Stimulated activated CD4-positive, alpha-beta T cell treated with anti-CD3 and anti-CD28 coated beads, Interleukin-15, amount 100 ng/mL, for 48 hours (primary cell): ENCODE measurements at regions not wholly inside any gene's neighbourhood (a gene's known extent, or its start where the extent isn't known, plus 50 kb on each side); places are given as distances from the start of the nearest gene placed in this dataset.
"Not testable (repeated sequence)": the region's sequence is repeated elsewhere in the genome, so short reads cannot be mapped to it uniquely, and the experiment has no call there.

Experiments
- DNase-seq, 2 donors: peaks; one replicate each; pipeline ENCODE4 v3.0.0-alpha.2; 2020; ENCODE audit warnings: low read depth in 2 of 2

GRCh38 chr4:100906973-100907372, 389.2 kb upstream of the EMCN start:
- no peak for DNase-seq

GRCh38 chr4:100900945-100901344, 383.1 kb upstream of the EMCN start:
- not testable (repeated sequence) for DNase-seq

- no peak for DNase-seq
Observed at GRCh38 chr4:100900134-100900533, 382.3 kb upstream of the EMCN start.

GRCh38 chr4:100898844-100899243, 381.0 kb upstream of the EMCN start:
- DNase-seq = no peak

DNA sequence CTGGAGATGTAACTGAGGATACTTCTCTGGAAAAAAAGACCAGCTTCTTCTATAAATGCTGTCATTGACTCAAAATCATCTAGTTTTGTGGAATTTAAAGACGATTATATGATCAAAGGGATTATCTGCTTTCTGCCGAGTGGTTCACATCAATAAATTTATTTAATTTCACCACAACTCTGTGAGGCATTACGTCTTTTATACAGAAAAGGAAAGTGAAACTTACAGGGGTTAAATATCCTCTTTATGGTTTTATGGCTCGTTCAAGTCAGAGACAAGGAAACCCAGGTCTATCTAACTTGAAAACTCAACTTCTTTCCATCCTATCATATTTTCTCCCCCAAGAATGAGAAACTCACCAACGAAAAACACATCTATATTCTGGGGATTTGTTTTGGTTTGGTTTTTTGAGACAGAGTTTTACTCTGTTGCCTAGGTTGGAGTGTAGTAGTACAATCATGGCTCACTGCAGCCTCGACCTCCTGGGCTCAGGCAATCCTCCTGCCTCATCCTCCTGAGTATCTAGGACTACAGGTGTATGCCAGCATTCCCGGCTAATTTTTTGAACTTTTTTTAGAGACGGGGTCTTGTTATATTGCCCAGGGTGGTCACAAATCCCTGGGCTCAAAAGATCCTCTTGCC, 377.9 kb upstream of the EMCN start:
- DNase-seq = no peak

GRCh38 chr4:100894339-100894870, 376.6 kb upstream of the EMCN start:
- DNase-seq = no peak

GRCh38 chr4:100891808-100892207, 374.0 kb upstream of the EMCN start:
- no peak for DNase-seq

- DNase-seq = no peak
Observed at GRCh38 chr4:100889898-100890297, 372.1 kb upstream of the EMCN start.

DNA sequence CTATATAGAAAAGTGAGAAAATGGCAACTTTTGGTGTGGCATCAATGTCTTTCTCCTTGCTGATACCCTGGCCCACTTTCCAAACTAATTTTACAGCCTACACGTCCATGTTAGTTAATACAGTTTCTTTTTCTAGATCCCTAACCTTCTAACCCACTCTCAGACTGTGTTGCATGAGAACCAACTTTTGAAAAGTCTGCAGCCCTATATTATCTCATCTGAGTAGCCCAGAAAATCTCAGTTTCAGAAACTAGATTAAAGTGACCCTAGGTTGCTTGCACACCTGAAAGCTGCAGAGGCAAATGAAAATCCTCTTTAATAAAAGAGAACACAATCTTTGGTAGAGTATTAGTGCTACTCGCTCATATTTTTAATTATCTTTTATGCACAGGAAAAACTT, 371.6 kb upstream of the EMCN start:
- DNase-seq = no peak

DNA sequence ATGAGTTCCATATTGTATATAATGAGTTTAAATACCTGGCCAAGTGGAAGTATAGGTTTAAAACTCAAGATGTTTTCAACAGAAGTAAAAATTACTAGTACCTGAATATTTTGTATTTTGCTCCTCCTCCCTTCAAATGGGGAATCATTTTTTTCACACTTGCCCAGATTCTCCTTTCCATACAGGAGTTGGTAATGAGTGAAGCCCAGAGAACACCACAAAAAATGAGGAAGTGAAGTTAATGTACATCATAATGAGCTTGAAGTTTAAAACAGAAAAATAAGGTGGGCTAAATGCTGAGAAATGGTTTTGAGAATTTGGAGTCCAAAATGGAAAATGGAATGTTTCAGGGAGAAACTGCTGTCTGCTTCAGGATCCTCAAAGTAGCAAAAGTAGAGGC, 364.8 kb upstream of the EMCN start:
- DNase-seq = no peak

DNA sequence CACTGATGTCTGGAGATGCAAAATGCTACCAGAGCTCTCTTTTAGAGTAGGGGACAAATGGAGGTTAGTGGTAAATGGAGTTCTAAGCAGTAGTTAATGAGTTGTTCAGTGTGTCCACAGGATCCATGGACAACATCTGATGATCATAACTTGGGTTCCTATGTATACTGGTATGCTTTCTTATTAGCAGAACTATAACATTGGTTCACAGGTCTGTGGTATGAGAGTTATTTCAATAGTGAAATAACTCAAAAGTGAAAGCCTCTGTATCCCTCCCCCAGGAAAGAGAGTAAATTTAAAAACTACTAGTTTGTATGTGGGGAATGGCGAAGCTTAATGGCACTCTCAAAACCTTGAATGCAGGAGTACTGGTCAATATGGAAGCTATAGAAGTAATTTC, 363.5 kb upstream of the EMCN start:
- no peak for DNase-seq

- no peak for DNase-seq
Observed at GRCh38 chr4:100880011-100880410, 362.2 kb upstream of the EMCN start.

- DNase-seq = no peak
Observed at GRCh38 chr4:100879471-100879870, 361.6 kb upstream of the EMCN start.

- DNase-seq = no peak
Observed at GRCh38 chr4:100876546-100876945, 358.7 kb upstream of the EMCN start.

DNA sequence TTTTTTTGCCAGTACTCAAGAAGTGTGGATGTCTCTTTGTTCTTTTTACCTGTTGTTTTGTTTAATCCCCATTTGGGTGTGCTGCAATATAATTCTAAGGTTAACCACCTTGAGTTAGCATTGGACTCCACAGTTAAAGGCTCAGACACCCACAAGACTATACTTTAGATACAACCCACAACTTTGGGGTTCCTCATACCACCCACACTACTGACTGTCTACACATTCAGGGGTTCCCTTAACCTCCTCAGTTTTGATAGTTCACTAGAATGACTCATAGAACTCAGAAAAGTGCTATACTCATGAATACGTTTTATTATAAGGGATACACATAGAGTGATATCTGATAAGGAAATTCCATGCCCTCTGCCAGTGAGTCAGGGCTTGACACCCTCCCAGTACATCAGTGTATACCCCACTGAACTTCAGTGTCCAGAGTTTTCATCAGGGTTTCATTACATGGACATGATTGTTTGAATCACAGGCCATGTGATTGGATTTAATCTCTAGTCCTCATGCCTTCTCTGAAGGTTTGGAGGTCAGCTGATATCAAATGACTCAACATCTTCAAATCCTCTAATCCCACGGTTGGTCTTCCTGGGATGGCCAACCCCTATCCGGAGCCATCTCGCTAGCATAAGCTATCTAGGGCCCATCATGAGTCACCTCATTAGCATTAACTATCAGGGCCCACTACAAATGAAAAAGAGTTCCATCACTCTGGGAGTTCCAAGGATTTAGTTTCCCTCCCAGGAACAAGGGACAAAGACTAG, 357.7 kb upstream of the EMCN start:
- DNase-seq = no peak

DNA sequence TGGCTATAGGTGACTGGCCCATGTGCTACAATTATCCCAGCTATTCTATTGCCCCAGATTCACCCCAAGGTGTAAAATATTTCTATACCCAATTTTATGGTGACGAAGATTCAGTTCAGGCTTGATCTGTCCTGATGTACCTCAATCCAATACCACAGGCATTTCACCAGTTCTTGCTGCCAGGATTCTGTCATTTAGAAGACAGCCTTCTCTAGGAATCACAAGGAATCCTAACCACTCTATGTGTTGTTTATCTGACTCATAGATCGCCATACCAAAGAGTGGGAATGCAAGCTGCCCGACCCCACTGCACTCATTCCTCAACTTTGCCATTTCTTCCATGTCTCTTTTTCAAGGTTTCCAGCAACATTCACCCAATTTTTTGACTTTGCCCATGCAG, 355.0 kb upstream of the EMCN start:
- no peak for DNase-seq

GRCh38 chr4:100870940-100871772, 353.3 kb upstream of the EMCN start:
- no peak for DNase-seq

DNA sequence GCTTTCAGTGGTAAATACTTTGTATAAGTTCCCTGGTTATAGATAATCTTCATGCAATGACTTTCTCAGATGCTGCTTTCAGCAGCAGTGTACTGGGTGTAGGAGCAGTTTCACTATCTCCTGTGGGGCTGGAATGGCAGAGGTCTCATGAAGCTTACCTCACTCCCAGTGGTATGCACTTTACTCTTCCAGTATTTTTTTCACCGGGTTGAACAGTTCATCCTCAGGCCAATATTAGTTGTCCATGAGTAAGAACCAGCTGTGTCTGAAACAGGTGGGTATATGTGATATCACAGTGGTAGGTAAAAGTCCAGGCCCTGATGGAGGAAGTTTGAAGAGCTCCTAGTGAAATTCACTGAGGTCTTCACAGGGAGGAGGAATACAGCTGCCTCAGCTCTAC, 351.5 kb upstream of the EMCN start:
- DNase-seq = no peak

GRCh38 chr4:100868281-100868680, 350.5 kb upstream of the EMCN start:
- DNase-seq = not testable (repeated sequence)

GRCh38 chr4:100852326-100852725, 334.5 kb upstream of the EMCN start:
- DNase-seq = no peak

DNA sequence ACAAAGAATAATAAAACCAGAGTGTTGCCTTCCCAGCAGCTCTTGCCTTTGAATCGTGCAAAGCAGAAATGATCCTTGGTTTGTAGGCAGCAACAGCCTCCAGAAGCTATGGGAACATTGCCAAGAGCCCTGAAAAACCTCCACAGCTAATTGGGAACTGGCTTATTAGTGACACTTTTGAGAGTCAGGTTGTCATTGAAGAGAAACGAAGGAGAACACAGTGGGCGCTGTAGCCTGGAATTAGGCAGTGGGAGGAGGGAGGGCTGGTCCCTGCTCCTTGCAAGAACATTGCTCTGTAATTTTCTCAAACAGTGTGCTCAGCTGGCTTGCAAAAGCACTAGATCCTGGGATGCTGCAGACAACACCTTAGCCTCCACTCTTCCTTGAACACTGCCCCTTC, 331.5 kb upstream of the EMCN start:
- no peak for DNase-seq

GRCh38 chr4:100848841-100849240, 331.0 kb upstream of the EMCN start:
- DNase-seq = no peak
